ENCODE measurements at regions not wholly inside any gene's neighbourhood (a gene's known extent, or its start where the extent isn't known, plus 50 kb on each side); places are given as distances from the start of the nearest gene placed in this dataset.

- DNase-seq: no peak
These were observed 428.4 kb upstream of the MPDZ start for GRCh38 chr9:13707612-13708576.

- no peak for DNase-seq
These were observed 426.4 kb upstream of the MPDZ start for GRCh38 chr9:13705918-13706317.

- no peak for DNase-seq
These were observed 425.9 kb upstream of the MPDZ start for GRCh38 chr9:13705373-13705772.

- no peak for DNase-seq
These were observed 411.1 kb upstream of the MPDZ start for GRCh38 chr9:13690595-13690994.

GRCh38 chr9:13689925-13690324 is 410.4 kb upstream of the MPDZ start:
- DNase-seq: no peak

- peak in 1 of 3 experiments; percentile 3 for DNase-seq
These were observed 409.6 kb upstream of the MPDZ start for GRCh38 chr9:13688990-13689600.

- no peak for DNase-seq
These were observed 408.9 kb upstream of the MPDZ start for GRCh38 chr9:13688223-13688989.

- DNase-seq: no peak
These were observed 405.2 kb upstream of the MPDZ start for GRCh38 chr9:13684656-13685055.

GRCh38 chr9:13677801-13678200 is 398.3 kb upstream of the MPDZ start:
- no peak for DNase-seq

- no peak for DNase-seq
These were observed 396.1 kb upstream of the MPDZ start for GRCh38 chr9:13675638-13676000.

GRCh38 chr9:13674926-13675637 is 395.6 kb upstream of the MPDZ start:
- no peak for DNase-seq

- DNase-seq: no peak
These were observed 393.9 kb upstream of the MPDZ start for GRCh38 chr9:13673348-13673747.

GRCh38 chr9:13665418-13666066 is 386.1 kb upstream of the MPDZ start:
- no peak for DNase-seq

- DNase-seq: no peak
These were observed 381.5 kb upstream of the MPDZ start for GRCh38 chr9:13661014-13661413.

- DNase-seq: no peak
These were observed 372.6 kb upstream of the MPDZ start for GRCh38 chr9:13651969-13652663.

- no peak for DNase-seq
These were observed 372.0 kb upstream of the MPDZ start for GRCh38 chr9:13651526-13651925.

- DNase-seq: no peak
These were observed 369.2 kb upstream of the MPDZ start for GRCh38 chr9:13648676-13649075.

- no peak for DNase-seq
These were observed 368.6 kb upstream of the MPDZ start for GRCh38 chr9:13648068-13648467.

- no peak for DNase-seq
These were observed 367.1 kb upstream of the MPDZ start for GRCh38 chr9:13646500-13647021.

GRCh38 chr9:13645557-13645956 is 366.1 kb upstream of the MPDZ start:
- no peak for DNase-seq

- DNase-seq: no peak
These were observed 365.2 kb upstream of the MPDZ start for GRCh38 chr9:13644675-13645074.

- no peak for DNase-seq
These were observed 363.2 kb upstream of the MPDZ start for GRCh38 chr9:13642646-13643045.

All from NCI-H1417 (cell line).